WTC11 (cell line): ENCODE measurements at regions not wholly inside any gene's neighbourhood (a gene's known extent, or its start where the extent isn't known, plus 50 kb on each side); places are given as distances from the start of the nearest gene placed in this dataset.

ENCODE experiments used
- ATAC-seq: fragments of 200-7000 bp; cut with Tn5 transposase; 2 replicates; pipeline ENCODE4 v1.10.0; 2021; ENCODE audit warnings: mild to moderate bottlenecking, moderate library complexity
- CTCF ChIA-PET: fragments of 300-600 bp; sonication (Branson Sonifier 250); formaldehyde crosslinking; loops from one replicate; lab custom pipeline; 2021; ENCODE audit warnings: antibody characterized with exemption; lab: Charles Lee
- POLR2A ChIA-PET: fragments of 350-600 bp; sonication (Branson Sonifier 250); formaldehyde crosslinking; loops from one replicate; lab custom pipeline; 2021; ENCODE audit warnings: antibody characterized with exemption; lab: Charles Lee
- DNase-seq: peaks from one replicate; pipeline ENCODE4 v3.0.0; 2021; ENCODE audit warnings: low spot score
- H3K27ac Mint-ChIP-seq: 2 replicates; pipeline ENCODE4 v1.8.0; 2021; ENCODE audit warnings: mixed read lengths
- H3K27me3 Mint-ChIP-seq: 2 replicates; pipeline ENCODE4 v1.8.0; 2021; ENCODE audit warnings: low read depth, mild to moderate bottlenecking, moderate library complexity, mixed read lengths
- H3K36me3 Mint-ChIP-seq: 2 replicates; pipeline ENCODE4 v1.8.0; 2021; ENCODE audit warnings: mixed read lengths
- H3K4me1 Mint-ChIP-seq: 2 replicates; pipeline ENCODE4 v1.8.0; 2022; ENCODE audit warnings: mixed read lengths
- H3K4me3 Mint-ChIP-seq: 2 replicates; pipeline ENCODE4 v1.8.0; 2021; ENCODE audit warnings: mild to moderate bottlenecking, moderate library complexity, mixed read lengths
- H3K9me3 Mint-ChIP-seq: 2 replicates; pipeline ENCODE4 v1.8.0; 2021; ENCODE audit warnings: mixed read lengths
- ATF1 ChIP-seq: sonication (generic); formaldehyde crosslinking; IDR thresholded peaks from 2 replicates; pipeline ENCODE4 v1.8.1; 2023; ENCODE audit warnings: mild to moderate bottlenecking, moderate library complexity, missing genetic modification reagents
- ESRRA ChIP-seq: sonication (generic); formaldehyde crosslinking; IDR thresholded peaks from 2 replicates; pipeline ENCODE4 v1.8.1; 2022; ENCODE audit warnings: mild to moderate bottlenecking, missing genetic modification reagents, borderline replicate concordance
- MYBL2 ChIP-seq: sonication (generic); formaldehyde crosslinking; IDR thresholded peaks from 2 replicates; pipeline ENCODE4 v1.8.1; 2023; ENCODE audit warnings: mild to moderate bottlenecking, moderate library complexity, missing genetic modification reagents
- NFATC4 ChIP-seq: fragments of 250-450 bp; sonication (Bioruptor Pico); IDR thresholded peaks from 2 replicates; pipeline ENCODE4 v1.9.0; 2021; ENCODE audit warnings: mild to moderate bottlenecking
- NFYB ChIP-seq: sonication (generic); formaldehyde crosslinking; conservative IDR thresholded peaks from 2 replicates; pipeline ENCODE4 v1.8.0; 2022; ENCODE audit warnings: low read depth, missing genetic modification reagents
- NR1H2 ChIP-seq: sonication (generic); formaldehyde crosslinking; IDR thresholded peaks from 2 replicates; pipeline ENCODE4 v1.9.0; 2021; ENCODE audit warnings: mild to moderate bottlenecking, moderate library complexity, missing genetic modification reagents
- NR2C2 ChIP-seq: sonication (generic); formaldehyde crosslinking; IDR thresholded peaks from 2 replicates; pipeline ENCODE4 v1.8.0; 2022; ENCODE audit warnings: mild to moderate bottlenecking, missing genetic modification reagents
- PRRX2 ChIP-seq: fragments of 250-450 bp; sonication (Bioruptor Pico); IDR thresholded peaks from 2 replicates; pipeline ENCODE4 v1.8.0; 2021; ENCODE audit warnings: mild to moderate bottlenecking
- RELA ChIP-seq: sonication (generic); formaldehyde crosslinking; IDR thresholded peaks from 2 replicates; pipeline ENCODE4 v1.8.1; 2022; ENCODE audit warnings: missing genetic modification reagents, mild to moderate bottlenecking, borderline replicate concordance
- SMAD3 ChIP-seq: sonication (generic); formaldehyde crosslinking; IDR thresholded peaks from 2 replicates; pipeline ENCODE4 v1.8.0; 2022; ENCODE audit warnings: missing genetic modification reagents, mild to moderate bottlenecking, borderline replicate concordance
- TEAD1 ChIP-seq: sonication (generic); formaldehyde crosslinking; IDR thresholded peaks from 2 replicates; pipeline ENCODE4 v1.8.0; 2022; ENCODE audit warnings: mild to moderate bottlenecking, missing genetic modification reagents
- TEAD4 ChIP-seq: sonication (generic); formaldehyde crosslinking; IDR thresholded peaks from 2 replicates; pipeline ENCODE4 v1.8.0; 2022; ENCODE audit warnings: mild to moderate bottlenecking, missing genetic modification reagents
- ZBTB21 ChIP-seq: sonication (generic); formaldehyde crosslinking; IDR thresholded peaks from 2 replicates; pipeline ENCODE4 v1.8.1; 2023; ENCODE audit warnings: mild to moderate bottlenecking, missing genetic modification reagents, borderline replicate concordance
- ZNF219 ChIP-seq: sonication (generic); formaldehyde crosslinking; IDR thresholded peaks from 2 replicates; pipeline ENCODE4 v1.8.0; 2023; ENCODE audit warnings: missing genetic modification reagents, mild to moderate bottlenecking, borderline replicate concordance
- ZNF232 ChIP-seq: sonication (generic); formaldehyde crosslinking; IDR thresholded peaks from 2 replicates; pipeline ENCODE4 v1.8.0; 2022; ENCODE audit warnings: mild to moderate bottlenecking, missing genetic modification reagents
- ZNF396 ChIP-seq: fragments of 250-450 bp; sonication (Bioruptor Pico); IDR thresholded peaks from 2 replicates; pipeline ENCODE4 v1.8.0; 2021; ENCODE audit warnings: mild to moderate bottlenecking, moderate library complexity, borderline replicate concordance
- TF ChIP-seq, protein P1 (sequence below): sonication (generic); formaldehyde crosslinking; conservative IDR thresholded peaks from 2 replicates; pipeline ENCODE4 v1.8.1; 2022; ENCODE audit warnings: mild to moderate bottlenecking, missing genetic modification reagents
- TF ChIP-seq, protein P2 (sequence below): sonication (generic); formaldehyde crosslinking; IDR thresholded peaks from 2 replicates; pipeline ENCODE4 v1.8.1; 2022; ENCODE audit warnings: low read depth, missing genetic modification reagents, borderline replicate concordance
- TF ChIP-seq, protein P3 (sequence below): sonication (generic); formaldehyde crosslinking; conservative IDR thresholded peaks from 2 replicates; pipeline ENCODE4 v1.8.1; 2023; ENCODE audit warnings: mild to moderate bottlenecking, low read depth, missing genetic modification reagents, moderate library complexity
- TF ChIP-seq, protein P4 (sequence below): sonication (generic); formaldehyde crosslinking; IDR thresholded peaks from 2 replicates; pipeline ENCODE4 v1.8.1; 2022; ENCODE audit warnings: mild to moderate bottlenecking, moderate library complexity, missing genetic modification reagents
- TF ChIP-seq, protein P5 (sequence below): sonication (generic); formaldehyde crosslinking; IDR thresholded peaks from 2 replicates; pipeline ENCODE4 v1.8.0; 2022; ENCODE audit warnings: mild to moderate bottlenecking, missing genetic modification reagents
- TF ChIP-seq, protein P6 (sequence below): fragments of 250-450 bp; sonication (Bioruptor Pico); IDR thresholded peaks from 2 replicates; pipeline ENCODE4 v1.8.0; 2021; ENCODE audit warnings: mild to moderate bottlenecking
- TF ChIP-seq, protein P7 (sequence below): fragments of 250-450 bp; sonication (Bioruptor Pico); IDR thresholded peaks from 2 replicates; pipeline ENCODE4 v1.9.0; 2021; ENCODE audit warnings: mild to moderate bottlenecking

DNA sequence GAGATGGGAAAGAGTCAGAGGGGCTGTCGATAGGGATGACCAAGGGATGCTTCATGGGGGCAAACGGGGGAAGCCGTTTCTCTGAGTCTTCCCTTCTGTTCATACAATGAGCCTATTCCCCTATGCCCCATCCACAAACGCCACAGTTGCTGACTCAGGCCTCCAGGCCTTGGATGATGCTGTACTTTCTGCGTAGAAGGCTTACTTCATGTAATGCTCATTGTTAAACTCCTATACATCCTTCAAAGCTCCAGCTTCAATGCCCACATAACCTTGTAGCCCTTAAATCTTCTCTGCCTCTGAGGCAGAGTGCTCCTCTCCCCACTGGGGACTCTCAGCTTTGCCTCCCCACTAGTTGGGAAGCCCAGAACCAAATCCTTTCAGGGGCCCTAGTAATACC, 120.3 kb downstream of the PTPRS start:
- H3K27ac Mint-ChIP-seq = no peak overlapping the region
- no peak for ATAC-seq
- ChIA-PET CTCF (no interaction called here), POLR2A (no interaction called here)
- H3K4me3 Mint-ChIP-seq = no peak overlapping the region
- no peak for TF ChIP-seq ESRRA
- TF ChIP-seq, protein P1, sequence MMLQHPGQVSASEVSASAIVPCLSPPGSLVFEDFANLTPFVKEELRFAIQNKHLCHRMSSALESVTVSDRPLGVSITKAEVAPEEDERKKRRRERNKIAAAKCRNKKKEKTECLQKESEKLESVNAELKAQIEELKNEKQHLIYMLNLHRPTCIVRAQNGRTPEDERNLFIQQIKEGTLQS (CRISPR knock-in tag) = no peak
- no peak for TF ChIP-seq TEAD4 (CRISPR knock-in tag)
- TF ChIP-seq TEAD1 (CRISPR knock-in tag) = no peak
- no peak for TF ChIP-seq SMAD3 (CRISPR knock-in tag)
- TF ChIP-seq, protein P2, sequence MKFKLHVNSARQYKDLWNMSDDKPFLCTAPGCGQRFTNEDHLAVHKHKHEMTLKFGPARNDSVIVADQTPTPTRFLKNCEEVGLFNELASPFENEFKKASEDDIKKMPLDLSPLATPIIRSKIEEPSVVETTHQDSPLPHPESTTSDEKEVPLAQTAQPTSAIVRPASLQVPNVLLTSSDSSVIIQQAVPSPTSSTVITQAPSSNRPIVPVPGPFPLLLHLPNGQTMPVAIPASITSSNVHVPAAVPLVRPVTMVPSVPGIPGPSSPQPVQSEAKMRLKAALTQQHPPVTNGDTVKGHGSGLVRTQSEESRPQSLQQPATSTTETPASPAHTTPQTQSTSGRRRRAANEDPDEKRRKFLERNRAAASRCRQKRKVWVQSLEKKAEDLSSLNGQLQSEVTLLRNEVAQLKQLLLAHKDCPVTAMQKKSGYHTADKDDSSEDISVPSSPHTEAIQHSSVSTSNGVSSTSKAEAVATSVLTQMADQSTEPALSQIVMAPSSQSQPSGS (CRISPR knock-in tag) = no peak
- TF ChIP-seq NFATC4 (CRISPR knock-in tag) = no peak
- TF ChIP-seq ZNF219 (CRISPR knock-in tag) = no peak
- no peak for TF ChIP-seq NR2C2 (CRISPR knock-in tag)
- TF ChIP-seq, protein P3, sequence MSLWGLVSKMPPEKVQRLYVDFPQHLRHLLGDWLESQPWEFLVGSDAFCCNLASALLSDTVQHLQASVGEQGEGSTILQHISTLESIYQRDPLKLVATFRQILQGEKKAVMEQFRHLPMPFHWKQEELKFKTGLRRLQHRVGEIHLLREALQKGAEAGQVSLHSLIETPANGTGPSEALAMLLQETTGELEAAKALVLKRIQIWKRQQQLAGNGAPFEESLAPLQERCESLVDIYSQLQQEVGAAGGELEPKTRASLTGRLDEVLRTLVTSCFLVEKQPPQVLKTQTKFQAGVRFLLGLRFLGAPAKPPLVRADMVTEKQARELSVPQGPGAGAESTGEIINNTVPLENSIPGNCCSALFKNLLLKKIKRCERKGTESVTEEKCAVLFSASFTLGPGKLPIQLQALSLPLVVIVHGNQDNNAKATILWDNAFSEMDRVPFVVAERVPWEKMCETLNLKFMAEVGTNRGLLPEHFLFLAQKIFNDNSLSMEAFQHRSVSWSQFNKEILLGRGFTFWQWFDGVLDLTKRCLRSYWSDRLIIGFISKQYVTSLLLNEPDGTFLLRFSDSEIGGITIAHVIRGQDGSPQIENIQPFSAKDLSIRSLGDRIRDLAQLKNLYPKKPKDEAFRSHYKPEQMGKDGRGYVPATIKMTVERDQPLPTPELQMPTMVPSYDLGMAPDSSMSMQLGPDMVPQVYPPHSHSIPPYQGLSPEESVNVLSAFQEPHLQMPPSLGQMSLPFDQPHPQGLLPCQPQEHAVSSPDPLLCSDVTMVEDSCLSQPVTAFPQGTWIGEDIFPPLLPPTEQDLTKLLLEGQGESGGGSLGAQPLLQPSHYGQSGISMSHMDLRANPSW (CRISPR knock-in tag) = no peak
- no peak for TF ChIP-seq MYBL2 (CRISPR knock-in tag)
- TF ChIP-seq, protein P4, sequence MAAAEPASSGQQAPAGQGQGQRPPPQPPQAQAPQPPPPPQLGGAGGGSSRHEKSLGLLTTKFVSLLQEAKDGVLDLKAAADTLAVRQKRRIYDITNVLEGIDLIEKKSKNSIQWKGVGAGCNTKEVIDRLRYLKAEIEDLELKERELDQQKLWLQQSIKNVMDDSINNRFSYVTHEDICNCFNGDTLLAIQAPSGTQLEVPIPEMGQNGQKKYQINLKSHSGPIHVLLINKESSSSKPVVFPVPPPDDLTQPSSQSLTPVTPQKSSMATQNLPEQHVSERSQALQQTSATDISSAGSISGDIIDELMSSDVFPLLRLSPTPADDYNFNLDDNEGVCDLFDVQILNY (CRISPR knock-in tag) = no peak
- no peak for TF ChIP-seq RELA (CRISPR knock-in tag)
- no peak for TF ChIP-seq NFYB (CRISPR knock-in tag)
- no peak for TF ChIP-seq ZNF232
- TF ChIP-seq PRRX2 = no peak
- TF ChIP-seq ZNF396 (CRISPR knock-in tag) = no peak
- TF ChIP-seq, protein P5, sequence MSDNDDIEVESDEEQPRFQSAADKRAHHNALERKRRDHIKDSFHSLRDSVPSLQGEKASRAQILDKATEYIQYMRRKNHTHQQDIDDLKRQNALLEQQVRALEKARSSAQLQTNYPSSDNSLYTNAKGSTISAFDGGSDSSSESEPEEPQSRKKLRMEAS = no peak
- no peak for TF ChIP-seq NR1H2
- DNase-seq = no peak
- no peaks in the 10 kb centered on the region for H3K27me3 Mint-ChIP-seq
- H3K4me1 Mint-ChIP-seq = no peaks in the 10 kb centered on the region
- H3K36me3 Mint-ChIP-seq = peaks cover 53% of the 10 kb centered on the region
- H3K9me3 Mint-ChIP-seq = peaks cover 9% of the 10 kb centered on the region

DNA sequence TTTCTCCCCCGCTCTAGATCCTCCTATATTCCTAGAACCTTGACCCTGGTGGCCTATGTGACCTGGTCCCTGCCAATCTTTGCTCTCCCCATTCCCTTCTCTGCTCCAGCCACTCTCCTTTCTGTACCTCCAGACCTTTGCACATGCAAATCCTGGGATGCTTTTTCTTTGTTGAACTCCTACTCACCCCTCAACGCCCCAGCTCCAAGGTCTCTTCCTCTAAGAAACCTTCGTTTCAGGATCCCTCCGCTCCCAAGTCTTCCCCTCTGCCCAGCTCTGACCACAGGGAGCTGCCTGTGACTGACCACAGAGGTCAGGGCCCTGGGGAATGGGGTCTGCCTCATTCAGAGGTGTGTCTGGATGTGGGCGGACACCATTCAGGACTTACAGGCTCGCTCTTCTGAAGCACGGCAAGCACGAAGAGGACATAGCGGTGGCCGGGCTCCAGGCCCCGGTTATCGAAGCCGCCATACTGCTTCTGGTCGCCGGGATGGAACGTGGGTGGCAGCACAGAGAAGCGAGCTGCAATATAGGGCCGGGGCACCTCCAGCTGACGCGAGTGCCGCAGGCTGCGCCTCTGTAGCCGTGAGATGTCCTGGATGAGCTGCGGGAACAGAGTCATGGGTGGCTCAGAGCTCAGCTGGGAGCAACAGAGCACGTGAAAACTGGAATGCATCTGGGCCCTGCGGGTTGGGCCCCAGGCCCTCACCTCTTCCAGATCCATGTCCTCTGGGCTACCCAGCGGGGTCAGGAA, 120.9 kb downstream of the PTPRS start:
- Mint-ChIP-seq H3K27me3 (no peaks in the 10 kb centered on the region), H3K4me3 (no peak overlapping the region), H3K4me1 (no peaks in the 10 kb centered on the region), H3K36me3 (peaks cover 59% of the 10 kb centered on the region), H3K9me3 (peaks cover 9% of the 10 kb centered on the region), H3K27ac (no peak overlapping the region)
- no peak for DNase-seq
- TF ChIP-seq NFYB (CRISPR knock-in tag) (no peak), ZBTB21 (CRISPR knock-in tag) (no peak), ATF1 (CRISPR knock-in tag) (no peak)
- TF ChIP-seq, protein P6, sequence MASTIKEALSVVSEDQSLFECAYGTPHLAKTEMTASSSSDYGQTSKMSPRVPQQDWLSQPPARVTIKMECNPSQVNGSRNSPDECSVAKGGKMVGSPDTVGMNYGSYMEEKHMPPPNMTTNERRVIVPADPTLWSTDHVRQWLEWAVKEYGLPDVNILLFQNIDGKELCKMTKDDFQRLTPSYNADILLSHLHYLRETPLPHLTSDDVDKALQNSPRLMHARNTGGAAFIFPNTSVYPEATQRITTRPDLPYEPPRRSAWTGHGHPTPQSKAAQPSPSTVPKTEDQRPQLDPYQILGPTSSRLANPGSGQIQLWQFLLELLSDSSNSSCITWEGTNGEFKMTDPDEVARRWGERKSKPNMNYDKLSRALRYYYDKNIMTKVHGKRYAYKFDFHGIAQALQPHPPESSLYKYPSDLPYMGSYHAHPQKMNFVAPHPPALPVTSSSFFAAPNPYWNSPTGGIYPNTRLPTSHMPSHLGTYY (CRISPR knock-in tag) = no peak
- TF ChIP-seq, protein P7, sequence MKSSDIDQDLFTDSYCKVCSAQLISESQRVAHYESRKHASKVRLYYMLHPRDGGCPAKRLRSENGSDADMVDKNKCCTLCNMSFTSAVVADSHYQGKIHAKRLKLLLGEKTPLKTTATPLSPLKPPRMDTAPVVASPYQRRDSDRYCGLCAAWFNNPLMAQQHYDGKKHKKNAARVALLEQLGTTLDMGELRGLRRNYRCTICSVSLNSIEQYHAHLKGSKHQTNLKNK (CRISPR knock-in tag) = no peak
- no peak for ATAC-seq
- ChIA-PET POLR2A (no interaction called here), CTCF (interaction anchor here (1.4 kb wide), 1 partner anchor 171 kb away, joined by 4 read pairs; no protein-coding TSS in a partner anchor)
